ENCODE measurements at regions not wholly inside any gene's neighbourhood (a gene's known extent, or its start where the extent isn't known, plus 50 kb on each side); places are given as distances from the start of the nearest gene placed in this dataset.

DNA sequence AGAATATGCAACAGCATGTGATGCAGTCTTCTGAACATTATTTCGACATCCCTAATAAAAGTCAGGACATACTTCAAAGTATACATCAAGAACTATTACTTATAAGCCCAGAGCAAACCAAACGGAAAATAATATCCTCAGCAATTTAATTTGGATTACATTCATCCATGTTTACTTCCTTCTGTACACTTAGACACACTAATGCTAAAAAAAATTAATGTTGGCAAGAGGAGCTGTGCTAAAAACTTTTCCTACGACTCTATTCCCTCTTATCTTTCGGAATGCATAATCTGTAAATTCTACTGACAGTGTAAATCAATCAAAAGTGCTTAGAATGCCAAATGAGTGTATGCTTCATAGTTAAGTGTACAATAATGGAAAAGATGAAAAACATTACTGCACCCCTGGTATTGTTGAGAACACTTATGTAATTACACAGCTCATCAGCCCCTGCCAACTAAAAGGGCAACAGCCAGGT is 301.2 kb upstream of the HSF2 start:
- no peaks in the 10 kb centered on the region for H3K36me3 ChIP-seq
- TF ChIP-seq, protein P1, sequence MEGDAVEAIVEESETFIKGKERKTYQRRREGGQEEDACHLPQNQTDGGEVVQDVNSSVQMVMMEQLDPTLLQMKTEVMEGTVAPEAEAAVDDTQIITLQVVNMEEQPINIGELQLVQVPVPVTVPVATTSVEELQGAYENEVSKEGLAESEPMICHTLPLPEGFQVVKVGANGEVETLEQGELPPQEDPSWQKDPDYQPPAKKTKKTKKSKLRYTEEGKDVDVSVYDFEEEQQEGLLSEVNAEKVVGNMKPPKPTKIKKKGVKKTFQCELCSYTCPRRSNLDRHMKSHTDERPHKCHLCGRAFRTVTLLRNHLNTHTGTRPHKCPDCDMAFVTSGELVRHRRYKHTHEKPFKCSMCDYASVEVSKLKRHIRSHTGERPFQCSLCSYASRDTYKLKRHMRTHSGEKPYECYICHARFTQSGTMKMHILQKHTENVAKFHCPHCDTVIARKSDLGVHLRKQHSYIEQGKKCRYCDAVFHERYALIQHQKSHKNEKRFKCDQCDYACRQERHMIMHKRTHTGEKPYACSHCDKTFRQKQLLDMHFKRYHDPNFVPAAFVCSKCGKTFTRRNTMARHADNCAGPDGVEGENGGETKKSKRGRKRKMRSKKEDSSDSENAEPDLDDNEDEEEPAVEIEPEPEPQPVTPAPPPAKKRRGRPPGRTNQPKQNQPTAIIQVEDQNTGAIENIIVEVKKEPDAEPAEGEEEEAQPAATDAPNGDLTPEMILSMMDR (IDR thresholded peaks at IDR 0.05), result no peak
- TF ChIP-seq POLR2A (IDR thresholded peaks at IDR 0.05), result no peak

DNA sequence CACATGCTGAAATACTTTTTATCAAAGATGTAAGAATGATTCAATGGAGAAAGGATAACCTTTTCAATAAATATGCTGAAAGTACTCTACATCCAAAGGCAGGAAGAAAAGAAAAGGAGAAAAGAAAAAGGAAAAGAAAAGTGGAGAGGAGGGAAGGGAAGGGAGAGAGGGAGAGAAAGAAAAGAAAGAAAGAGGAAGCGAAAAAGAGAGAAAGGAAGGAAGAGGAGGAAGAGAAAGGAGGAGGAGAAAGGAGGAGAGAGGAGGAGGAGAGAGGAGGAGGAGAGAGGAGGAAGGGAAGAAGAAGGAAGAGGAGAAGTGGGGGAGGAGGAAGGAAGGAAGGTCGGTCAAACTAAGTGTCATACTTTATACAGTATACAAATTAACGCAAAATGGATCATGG is 297.4 kb upstream of the HSF2 start:
- H3K4me3 ChIP-seq (replicated peaks in 1 of 3), result no peak overlapping the region
- DNase-seq, result no peak
- intact Hi-C loops (cut with DNase I), result no loop called here
- no peak overlapping the region for H3K27ac ChIP-seq
- no peaks in the 10 kb centered on the region for H3K9me3 ChIP-seq
- no peaks in the 10 kb centered on the region for H3K4me1 ChIP-seq
- no peaks in the 10 kb centered on the region for H3K36me3 ChIP-seq
- TF ChIP-seq POLR2A (IDR thresholded peaks at IDR 0.05), result no peak
- TF ChIP-seq, protein P1 (IDR thresholded peaks at IDR 0.05), result no peak
- H3K27me3 ChIP-seq, result no peaks in the 10 kb centered on the region
- 90 to 92% methylated on average over 3 of the region's 3 CpGs for WGBS, 2 donors

More for the DNA sequence above, 301.2 kb upstream of the HSF2 start:
- intact Hi-C loops (cut with DNase I), result no loop called here
- Histone ChIP-seq H3K4me3 (replicated peaks in 1 of 3) (no peak overlapping the region), H3K27ac (no peak overlapping the region), H3K27me3 (no peaks in the 10 kb centered on the region), H3K4me1 (no peaks in the 10 kb centered on the region), H3K9me3 (no peaks in the 10 kb centered on the region)
- DNase-seq, result no peak
- 70 to 79% methylated on average over 4 of the region's 4 CpGs for WGBS, 2 donors

DNA sequence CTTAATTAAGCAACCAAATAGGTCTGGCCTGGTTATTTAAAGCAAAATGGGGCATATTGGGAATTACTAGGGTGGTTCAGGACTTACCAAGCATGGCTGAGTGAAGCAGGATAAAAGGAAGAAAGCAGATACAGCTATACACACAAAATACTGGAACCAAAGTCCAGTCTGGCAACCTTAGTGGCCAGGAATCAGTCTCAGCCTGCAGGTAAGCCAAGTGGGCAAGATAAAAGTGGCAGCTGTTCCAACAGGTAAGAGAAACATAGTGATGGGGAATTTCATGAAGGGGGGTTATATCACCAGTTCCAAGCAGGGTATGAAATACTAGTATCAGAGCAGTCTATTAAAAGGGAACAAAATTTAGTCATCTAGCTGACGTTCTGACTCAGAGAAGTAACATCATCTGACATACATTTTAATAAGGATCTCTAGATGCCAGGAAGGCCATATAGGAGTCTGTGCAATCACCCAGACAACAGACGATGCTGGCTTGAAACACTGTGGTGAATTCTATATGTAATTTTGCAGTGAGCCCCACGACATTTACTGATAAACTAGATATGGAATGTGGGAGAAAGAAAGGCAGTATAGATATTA is 292.1 kb upstream of the HSF2 start:
- Histone ChIP-seq H3K9me3 (no peaks in the 10 kb centered on the region), H3K36me3 (no peaks in the 10 kb centered on the region), H3K4me3 (replicated peaks in 1 of 3) (no peak overlapping the region), H3K27ac (no peak overlapping the region), H3K27me3 (no peaks in the 10 kb centered on the region), H3K4me1 (no peaks in the 10 kb centered on the region)
- TF ChIP-seq, protein P1 (IDR thresholded peaks at IDR 0.05), result no peak
- no peak for TF ChIP-seq POLR2A (IDR thresholded peaks at IDR 0.05)
- intact Hi-C loops (cut with DNase I), result no loop called here
- no peak for DNase-seq
- 86% methylated on average over 3 of the region's 3 CpGs for WGBS, 2 donors

DNA sequence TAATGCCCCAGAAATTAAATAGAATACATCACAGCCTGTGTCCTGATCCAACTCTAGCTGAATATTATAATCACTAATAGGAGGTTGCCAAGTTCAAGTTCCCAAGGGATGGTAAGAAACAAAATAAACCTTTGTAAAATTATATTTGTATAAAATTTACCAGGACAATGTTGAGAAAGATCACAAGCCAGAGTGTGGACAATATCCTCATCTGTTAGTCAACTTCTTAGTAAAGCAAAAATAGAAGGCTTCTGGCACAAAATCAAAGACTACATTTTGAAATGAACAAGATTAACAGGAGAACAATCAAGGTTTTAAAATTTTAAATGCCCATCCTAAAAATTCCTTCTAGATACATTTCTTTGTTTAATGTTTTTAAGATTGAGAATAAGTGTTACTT is 290.4 kb upstream of the HSF2 start:
- intact Hi-C loops (cut with DNase I), result no loop called here
- no peak overlapping the region for H3K27ac ChIP-seq

GRCh38 chr6:122114717-122115116 is 284.7 kb upstream of the HSF2 start:
- Histone ChIP-seq H3K27me3 (no peaks in the 10 kb centered on the region), H3K27ac (no peak overlapping the region), H3K36me3 (no peaks in the 10 kb centered on the region), H3K9me3 (no peaks in the 10 kb centered on the region), H3K4me1 (no peaks in the 10 kb centered on the region), H3K4me3 (replicated peaks in 1 of 3) (no peak overlapping the region)
- intact Hi-C loops (cut with DNase I), result no loop called here
- DNase-seq, result no peak
- WGBS, 2 donors, result 71 to 85% methylated on average over 2 of the region's 2 CpGs
- TF ChIP-seq, protein P1 (IDR thresholded peaks at IDR 0.05), result no peak
- no peak for TF ChIP-seq POLR2A (IDR thresholded peaks at IDR 0.05)

More for the DNA sequence above, 290.4 kb upstream of the HSF2 start:
- no peaks in the 10 kb centered on the region for H3K36me3 ChIP-seq
- no peak for TF ChIP-seq POLR2A (IDR thresholded peaks at IDR 0.05)
- TF ChIP-seq, protein P1 (IDR thresholded peaks at IDR 0.05), result no peak
- no peak for DNase-seq
- no peak overlapping the region for H3K4me3 ChIP-seq (replicated peaks in 1 of 3)
- H3K9me3 ChIP-seq, result no peaks in the 10 kb centered on the region
- H3K27me3 ChIP-seq, result no peaks in the 10 kb centered on the region
- H3K4me1 ChIP-seq, result no peaks in the 10 kb centered on the region

All from thyroid gland (tissue), 4 donors.